T-helper 2 cell (primary cell): ENCODE measurements at regions not wholly inside any gene's neighbourhood (a gene's known extent, or its start where the extent isn't known, plus 50 kb on each side); places are given as distances from the start of the nearest gene placed in this dataset.

Experiments
- DNase-seq, 5 experiments: peaks; one replicate each; pipeline versions ENCODE4 v3.0.0 to v3.0.0-alpha.2; 2012 to 2022

DNA sequence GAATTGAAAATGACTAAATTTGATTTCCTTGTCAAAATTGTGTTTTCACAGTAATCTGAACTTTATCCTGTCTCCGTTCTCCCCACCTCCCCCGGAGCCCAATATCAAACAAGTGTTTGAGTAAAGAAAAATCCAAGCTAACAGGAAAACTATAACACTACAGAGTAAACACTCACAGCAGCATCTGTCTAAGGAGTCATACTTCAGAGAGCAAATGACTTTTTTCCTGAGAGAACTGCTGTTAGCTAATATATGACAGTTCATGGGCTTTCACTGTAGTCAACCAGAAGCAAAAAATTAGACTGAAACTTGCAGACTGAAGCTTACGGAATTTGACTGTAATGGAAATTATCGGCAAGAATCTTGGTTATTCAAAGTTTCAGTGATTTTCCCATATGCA lies 321.7 kb downstream of the ANKRD50 start:
- no peak for DNase-seq

DNA sequence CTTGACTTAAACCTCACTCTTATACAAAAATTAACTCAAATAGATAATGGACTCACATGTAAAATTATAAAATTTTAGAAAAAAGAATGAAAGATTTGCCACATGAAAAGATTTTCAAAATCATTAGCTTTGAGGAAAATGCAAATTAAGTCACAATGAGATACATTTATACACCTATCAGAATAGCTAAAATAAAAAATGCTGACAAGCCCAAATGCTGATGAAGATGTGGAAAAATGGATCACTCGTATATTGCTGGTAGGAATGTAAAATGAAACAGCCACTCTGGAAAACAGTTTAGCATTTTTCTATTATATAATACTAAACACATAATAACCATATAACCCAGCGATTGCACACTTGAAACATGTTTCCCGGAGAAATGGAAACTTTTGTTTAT lies 316.2 kb downstream of the ANKRD50 start:
- DNase-seq, result no peak

DNA sequence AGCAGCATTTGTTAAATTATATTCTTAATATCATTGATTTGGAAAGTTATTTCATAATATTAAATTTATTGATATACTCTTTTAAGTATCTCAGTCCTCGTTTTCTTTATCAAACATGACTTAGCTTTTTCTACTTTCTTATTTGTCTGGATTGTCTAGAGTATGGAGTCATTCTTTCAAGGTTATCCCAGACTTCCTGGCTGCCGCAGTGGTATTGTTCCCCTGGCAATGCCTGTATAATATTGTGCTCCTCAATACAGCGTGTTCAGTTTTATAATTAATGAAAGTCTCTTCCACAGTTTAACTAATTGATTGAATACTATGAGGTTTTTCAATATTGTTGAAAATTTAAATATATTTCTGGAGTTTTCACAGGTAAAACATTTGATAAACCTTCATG lies 310.9 kb downstream of the ANKRD50 start:
- no peak for DNase-seq

DNA sequence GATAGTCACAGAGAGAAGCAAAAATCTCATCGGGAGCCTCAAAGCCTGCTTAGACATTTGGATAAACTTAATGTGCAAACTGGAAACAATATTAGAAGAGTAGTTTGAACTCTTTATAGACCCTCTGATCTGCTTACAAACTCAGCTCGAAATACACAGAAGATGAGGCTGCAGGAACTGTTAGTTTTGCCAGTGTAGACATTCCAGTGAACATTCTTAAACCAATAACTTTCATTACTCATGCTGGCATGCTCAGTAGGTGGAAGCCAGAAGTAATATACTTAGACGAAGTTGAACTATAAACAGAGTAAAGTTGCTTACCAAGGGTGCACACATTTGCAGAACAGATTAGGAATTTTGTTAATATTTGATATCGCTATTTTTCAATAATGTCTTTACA lies 303.5 kb downstream of the ANKRD50 start:
- DNase-seq, result no peak

DNA sequence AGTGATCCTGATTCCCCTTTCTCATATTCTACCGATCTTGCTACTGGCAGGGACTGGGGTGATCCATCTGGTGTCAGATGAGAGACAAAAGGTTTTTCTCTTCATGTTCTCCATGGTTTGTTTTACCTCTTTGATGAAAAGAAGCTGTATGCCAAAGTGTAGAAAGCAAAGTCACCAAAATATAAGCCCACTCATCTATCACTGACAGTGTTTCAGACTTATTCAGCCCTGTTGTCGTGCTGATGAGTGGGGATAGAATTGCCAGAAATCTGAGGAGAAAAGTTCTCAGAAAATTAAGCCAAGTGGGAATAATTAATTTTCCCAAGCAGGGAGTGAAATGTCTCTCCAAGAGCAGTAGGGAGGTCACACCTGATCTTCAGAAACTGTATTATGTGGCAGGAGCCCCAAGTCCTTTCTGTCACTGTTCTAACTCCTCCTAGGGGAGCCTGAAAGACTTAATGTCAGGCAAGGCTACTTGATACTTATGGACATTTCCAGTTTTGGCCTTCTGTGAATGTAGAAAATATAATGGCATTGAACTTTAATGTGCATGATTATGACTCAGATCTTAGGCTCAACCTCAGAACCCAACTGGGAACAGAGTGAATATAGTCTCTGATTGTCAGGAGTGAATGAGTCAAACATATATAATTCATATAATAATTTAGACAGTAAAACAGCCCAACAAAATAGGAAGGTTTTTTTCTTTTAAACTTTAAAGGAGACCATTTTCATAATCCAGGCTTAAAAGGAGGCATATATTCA lies 298.1 kb downstream of the ANKRD50 start:
- DNase-seq, result no peak

DNA sequence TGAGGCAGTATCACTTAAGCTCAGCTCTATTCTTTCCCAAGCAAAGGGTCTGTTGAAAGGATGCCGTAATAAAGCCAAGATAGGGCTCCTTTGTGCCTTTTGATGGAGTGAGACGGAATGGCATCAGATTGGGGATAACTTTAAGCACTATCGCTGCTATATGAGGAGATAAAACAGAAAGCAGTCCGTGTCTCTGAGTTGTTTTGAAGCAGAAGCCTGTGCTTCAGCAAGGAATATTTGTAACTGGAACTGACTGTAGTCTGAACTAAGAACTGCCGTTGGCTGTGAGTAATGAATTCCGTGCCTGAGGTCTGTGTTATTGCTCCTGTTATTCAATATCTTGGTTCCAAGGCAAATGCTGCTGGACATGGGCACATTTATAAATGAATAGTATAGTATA lies 297.4 kb downstream of the ANKRD50 start:
- no peak for DNase-seq

DNA sequence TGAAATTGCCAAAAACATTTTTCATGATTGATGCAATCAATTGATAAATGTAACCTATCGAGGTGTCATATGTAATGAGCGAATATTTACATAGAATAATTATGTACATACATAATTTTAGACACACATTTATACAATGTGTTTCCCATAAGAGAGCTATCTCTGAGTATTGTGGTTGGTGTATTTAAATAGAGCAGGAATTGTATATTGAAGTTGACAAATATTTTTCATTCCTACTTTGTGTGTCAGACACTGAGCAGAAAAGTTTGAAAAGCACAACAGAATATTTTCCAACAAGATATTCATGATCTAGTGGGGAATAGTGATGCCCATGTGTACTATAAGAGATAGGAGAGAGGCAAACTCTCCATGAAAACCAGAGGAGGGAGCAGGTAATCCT lies 295.2 kb downstream of the ANKRD50 start:
- no peak for DNase-seq

DNA sequence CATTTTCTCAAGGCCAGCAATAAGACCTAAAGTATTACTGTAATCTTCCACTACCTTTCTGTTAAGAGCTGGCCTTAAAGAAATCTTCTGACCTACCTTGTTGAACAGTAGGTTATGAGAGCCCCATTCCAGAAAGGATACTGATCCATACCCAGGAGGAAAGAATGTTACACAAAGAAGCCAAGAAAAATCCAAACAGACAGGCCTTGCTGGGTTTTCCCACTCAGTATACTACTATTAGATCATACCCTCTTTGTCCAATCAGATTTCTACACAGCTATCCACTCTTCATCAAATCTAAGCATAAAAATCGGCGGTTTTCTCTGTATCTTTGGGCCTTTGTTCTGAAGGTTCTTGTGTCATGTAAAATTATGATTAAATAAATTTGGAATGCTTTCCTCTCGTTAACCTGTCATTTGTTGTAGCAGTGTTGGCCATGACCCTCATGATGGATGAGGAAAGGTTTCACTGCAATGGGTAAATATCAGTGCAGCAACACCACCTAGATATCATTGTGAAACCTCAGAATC lies 292.3 kb downstream of the ANKRD50 start:
- DNase-seq, result no peak

DNA sequence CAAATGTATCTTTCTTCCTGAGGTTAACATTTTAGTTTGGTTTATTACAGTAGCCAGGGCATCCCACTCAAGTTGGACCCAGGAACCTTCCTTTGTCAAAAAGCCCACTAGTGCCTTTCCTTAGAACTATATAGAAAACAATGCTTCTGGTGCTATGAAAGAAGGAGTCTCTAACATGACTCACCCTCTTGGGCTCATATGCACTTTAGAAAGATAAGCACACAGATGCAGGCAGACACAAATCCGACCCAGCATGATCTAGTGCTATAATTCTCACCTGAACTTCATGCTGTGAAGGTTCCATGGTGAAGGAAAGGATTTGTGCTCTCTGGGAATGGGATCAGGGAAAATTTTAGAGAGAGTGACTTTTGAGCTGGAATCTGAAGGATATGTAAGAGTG lies 289.4 kb downstream of the ANKRD50 start:
- DNase-seq, result no peak

DNA sequence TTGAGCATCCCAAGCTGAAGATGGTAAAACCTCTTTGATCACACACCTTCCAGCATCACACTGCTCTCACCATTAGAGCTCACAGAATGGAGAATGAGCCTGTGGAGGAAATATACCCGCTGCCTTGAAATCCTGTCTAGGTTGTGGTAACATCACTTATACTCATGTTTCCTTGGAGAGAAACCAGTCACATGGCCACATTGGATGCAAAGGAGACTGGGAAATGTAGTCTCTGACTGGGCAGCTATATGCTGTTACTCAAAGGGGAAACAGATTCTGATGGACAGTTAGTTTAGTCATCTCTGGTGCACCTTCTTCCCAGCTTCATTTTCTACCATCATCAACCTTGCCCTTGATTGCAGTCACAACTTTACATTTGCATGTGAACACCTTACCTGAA lies 286.3 kb downstream of the ANKRD50 start:
- no peak for DNase-seq

DNA sequence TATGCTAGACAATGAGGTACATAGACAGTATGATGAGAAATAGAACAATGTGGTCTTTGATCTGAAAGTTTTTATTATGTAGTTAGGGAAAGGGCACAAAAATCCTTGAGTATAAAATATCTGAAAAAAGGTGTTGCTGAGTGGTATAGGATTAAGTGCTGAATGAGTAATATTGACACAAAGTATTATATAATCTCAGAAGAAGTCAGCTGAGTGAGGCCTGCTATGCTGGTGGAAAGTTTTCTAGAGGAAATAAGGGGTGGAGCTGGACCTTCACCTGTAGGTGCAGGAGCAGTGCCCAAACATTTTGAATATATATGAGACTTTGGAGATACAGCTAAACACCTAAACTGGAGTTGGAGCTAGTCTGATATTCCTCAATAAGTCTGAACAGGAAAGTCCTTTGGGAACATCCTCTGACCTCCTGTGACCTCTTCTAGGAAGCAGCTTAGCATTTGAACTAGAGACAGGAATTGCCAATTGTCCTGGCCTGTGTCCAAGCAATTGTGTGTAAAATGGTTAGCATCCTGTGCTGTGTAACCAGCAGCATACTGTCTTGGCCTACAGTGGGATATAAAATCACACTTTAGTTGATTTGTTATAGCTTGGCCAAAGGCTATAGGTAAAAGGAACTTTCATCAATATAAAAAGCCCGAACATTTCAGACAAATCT lies 285.3 kb downstream of the ANKRD50 start:
- no peak for DNase-seq

DNA sequence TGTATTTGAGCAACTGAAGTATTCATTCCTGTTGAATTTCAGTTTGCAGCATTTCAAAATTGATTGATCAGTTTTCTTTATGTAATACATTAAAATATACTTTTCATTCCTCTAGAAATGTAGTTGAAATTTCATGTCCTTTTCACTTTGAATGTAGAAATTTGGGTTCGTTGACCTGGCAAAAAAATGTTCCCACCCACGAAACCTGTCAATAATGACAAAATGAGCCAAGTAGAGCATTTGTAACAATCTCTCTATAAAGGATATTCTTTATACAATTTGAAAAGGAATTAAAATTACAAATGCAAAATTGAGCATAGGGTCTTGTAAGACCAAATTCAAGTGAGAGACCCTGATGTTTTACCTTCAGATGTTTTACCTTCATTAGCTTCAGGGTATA lies 283.9 kb downstream of the ANKRD50 start:
- DNase-seq, result no peak

DNA sequence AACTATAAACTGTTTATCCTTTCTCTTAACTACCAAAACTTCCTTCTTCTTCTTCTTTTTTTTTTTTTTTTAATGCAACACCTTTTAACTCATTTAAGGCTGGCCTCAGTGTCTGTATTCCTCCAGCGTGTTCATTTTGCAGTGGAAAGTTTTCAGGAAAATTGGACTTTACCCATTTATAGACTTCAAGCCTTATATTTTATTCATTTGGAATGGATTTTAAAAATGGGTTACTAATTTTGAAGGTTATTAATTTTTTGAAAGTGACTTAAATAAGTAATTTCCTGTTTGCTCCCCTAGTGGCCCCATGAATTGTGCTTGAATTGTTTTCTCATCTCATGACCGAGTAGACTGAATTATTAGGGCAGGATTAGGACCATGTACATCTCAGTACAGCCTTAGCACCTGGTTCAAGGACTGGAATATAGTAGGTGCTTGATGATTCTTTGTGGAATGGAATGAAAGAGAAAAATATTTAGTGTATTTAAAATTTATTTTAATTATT lies 282.7 kb downstream of the ANKRD50 start:
- no peak for DNase-seq

DNA sequence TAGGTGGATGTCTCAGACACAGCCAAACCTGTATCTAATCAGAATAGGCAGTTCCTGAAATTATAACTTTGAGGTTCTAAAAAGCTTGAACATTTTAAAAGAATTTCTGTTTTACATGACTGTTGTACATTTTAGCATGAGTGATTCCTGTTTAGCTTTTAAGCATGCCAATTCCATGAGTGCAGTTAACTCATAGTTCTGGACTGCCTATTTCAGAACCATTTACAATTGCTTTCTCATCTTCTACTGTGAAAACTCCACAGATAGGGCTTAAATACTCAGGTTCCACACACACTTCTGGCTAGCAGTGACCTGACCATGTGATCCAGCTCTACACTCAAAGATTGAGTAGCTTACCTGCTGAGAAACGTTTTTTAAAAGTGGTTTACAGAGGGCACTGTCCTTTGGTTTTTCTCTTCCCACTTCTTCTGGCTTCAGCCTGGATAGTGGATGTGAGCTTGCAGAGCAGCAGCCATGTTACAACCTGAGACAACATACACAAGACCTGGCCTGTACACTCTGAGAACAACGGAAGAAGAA lies 280.8 kb downstream of the ANKRD50 start:
- DNase-seq, result no peak

DNA sequence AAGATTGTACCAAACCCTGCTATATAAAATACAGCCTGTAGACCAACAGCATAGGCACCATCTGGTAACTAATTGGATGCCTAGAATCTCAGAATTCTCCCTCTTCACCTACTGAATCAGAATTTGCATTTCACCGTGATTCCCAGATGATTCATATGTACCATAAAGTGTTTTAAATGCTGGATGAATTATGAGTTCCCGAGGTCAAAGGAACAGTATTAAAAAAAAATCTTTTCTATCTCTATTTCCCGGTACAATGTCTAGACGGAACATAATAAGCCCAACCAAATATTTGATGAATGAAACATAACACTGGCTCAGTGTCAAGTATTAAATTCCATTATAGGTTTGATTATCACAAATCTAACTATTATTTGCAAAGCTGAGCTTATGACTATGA lies 280.0 kb downstream of the ANKRD50 start:
- DNase-seq, result no peak

DNA sequence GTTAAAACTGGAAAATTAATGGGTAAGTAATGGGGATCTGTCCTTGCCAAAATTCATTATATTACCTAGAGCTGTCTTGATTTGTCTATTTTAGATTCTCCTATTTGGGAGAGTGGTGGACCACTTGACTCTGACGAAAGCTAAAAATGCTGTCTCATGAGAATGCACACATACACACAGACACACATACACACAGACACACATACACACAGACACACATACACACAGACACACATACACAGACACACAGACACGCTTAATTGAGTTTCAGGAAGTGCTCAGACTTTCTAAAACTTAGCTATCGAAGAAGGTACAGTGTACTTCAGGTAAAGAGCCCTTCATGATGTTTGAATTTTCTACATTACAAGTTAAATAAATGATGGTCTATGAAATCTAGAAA lies 279.5 kb downstream of the ANKRD50 start:
- DNase-seq, result no peak

DNA sequence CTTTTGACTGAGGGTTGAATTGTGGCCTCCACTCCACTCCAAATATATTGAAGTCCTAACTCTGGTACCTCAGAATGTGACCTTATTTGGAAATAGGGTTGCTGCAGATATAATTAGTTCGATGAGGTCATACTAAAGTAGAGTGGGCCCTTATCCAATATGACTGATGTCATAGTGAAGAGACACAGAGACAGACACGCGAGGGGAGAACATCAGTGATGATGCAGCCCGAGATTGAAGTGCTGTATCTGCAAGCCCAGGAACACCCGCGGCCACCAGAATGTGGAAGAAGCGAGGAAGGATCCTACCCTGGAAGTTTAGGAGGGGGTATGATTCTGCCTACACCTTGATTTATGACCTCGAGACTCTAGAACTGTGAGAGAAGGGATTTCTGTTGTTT lies 279.0 kb downstream of the ANKRD50 start:
- no peak for DNase-seq

DNA sequence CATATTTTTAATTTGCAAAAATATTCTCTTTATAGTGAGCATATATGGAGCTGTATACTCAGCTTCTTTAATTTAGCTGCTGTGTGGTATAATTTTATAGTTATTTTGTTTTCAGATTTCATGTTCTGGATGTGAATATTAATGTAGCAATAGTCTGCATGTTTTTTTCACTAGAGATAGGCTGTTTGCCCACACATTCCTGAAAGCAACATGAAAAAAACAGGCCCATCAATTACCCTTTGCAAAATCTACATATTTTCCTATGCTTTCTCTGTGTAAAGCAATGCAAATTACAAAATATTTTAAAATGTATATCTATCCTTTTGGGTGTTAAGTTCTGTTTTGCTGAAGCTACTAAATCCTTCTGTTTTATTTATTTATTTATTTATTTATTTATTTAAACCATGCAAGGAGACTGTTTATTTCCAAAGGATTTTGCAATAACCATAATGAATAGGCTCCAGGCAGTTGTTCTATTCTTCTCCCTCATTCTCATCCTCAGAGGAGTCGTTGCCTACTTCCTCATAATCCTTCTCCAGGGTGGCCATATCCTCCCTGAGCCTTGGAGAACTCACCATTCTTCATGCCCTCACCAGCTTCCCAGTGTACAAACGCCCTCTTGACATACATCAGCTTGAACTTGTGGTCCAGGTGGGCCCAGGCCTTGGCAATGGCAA lies 277.1 kb downstream of the ANKRD50 start:
- DNase-seq, result no peak

DNA sequence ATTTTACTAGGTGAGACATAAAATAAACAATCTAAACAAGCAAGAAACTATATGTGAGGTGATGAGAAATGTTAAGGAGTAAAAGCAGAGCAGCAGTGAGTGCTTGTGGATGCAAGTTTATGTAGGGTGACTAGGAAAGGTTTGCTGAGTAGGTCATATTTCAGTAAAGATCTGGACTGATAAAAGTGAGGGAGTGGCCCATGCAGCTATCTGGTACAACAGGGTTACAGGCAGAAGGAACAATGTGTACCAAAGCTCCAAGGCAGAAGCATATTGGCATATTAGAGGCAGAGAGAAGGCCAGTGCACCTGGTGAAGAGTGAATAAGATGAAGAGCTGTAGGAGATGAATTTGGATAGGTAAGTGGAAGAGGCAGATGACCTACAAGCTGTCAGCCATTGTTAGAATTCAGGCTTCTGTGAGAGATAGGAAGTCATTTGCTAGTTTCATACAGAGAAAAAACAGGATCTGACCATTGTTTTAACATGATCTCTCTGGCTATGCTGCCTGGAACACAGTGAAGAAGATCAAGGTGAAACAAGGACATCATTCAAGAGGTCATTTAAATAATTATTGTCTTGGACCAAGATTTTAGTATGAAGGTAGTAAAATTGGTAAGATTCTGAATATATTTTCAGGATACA lies 274.6 kb downstream of the ANKRD50 start:
- no peak for DNase-seq

DNA sequence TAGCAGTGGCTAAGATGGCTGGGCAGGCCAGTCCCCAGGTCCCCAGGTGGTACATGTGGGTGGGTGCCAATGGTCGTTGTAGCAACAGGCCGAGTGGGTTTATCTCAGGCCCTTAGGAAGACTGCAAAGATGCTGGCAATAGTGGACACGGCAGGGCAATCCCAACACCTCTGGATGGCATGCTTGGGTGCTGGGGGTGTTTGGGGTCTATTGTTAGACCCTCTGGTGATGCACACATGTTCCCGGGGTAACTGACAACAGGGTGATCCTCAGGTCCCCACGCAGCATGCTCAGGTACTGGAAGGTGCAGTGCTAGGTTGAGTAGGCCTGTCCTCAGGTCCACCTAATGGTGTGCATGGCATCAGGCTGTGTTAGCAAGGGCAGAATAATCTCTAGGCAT lies 267.5 kb downstream of the ANKRD50 start:
- DNase-seq, result no peak

DNA sequence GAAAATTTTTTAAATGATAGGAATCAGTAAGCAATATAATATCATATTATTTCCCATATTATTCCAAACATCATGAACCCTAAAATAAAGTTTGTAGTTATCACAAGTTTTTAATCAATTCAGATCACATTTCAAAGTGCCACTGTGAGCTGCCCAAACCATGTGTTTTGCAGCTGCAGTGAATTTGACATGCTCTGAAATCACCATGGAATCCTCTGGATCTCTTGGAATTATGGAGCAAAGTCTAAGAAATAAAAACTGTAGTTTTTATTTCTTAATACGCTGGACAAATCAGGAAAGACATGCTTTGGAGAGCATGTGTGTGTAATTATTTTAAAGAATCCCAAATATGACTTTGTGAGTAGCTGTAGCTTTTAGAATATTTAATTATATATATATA lies 262.7 kb downstream of the ANKRD50 start:
- DNase-seq, result no peak

DNA sequence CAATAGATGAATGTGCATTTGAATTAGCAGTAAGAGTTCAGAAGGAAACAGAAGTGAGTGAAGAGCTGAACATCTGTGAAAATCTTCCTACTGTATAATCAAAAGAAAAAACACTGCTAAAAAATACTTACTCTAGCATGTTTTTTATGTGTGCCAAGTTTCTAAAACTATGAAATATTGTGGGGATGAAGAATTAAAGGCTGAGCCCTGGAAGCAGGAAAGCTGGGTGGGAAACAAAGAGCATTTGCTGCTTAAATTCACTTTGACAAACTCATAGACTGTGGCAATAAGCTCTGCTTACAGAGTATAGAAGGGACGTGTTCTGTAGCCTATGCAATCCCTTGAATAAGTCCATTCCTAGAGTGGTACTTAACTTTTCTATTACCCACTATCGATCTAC lies 261.7 kb downstream of the ANKRD50 start:
- DNase-seq, result no peak

DNA sequence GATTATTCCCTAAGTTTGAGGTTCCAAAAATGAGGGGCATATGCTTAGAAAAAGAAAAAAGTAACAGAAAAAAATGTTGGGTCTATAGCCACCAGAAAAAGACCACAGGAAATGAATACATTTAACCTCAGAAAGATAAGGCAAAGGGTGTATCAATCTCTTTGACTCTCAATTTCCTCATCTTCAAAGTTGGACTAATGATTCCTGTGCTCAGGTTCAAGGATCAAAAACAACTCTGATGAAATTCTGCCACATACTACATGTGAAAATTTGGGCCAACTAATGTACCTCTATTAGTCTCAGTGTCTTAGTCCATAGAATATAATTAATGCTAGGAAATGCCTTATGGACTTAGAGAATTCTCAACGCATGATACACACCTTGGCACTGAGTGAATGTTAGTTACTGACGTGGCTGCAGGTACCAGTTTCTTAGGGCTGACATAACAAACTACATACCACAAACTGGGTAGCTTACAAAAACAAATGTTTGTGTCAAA lies 257.7 kb downstream of the ANKRD50 start:
- no peak for DNase-seq
